Esophagus muscularis mucosa (tissue), 4 donors: ENCODE measurements at regions not wholly inside any gene's neighbourhood (a gene's known extent, or its start where the extent isn't known, plus 50 kb on each side); places are given as distances from the start of the nearest gene placed in this dataset.
"Not testable (repeated sequence)": the region's sequence is repeated elsewhere in the genome, so short reads cannot be mapped to it uniquely, and the experiment has no call there.

Source experiments
- DNase-seq: peaks from one replicate; pipeline ENCODE4 v3.0.0-alpha.2; 2017; ENCODE audit errors: extremely low spot score
- H3K27ac ChIP-seq, 4 donors: fragments of 200-600 bp; sonication (generic); replicated peaks in 1 of 4; 1 replicate in 3 of 4; 2 replicates in 1 of 4; pipeline ENCODE4 v1.5.1; 2016 to 2019; ENCODE audit warnings: mild to moderate bottlenecking in 1 of 4
- H3K27me3 ChIP-seq, 4 donors: fragments of 200-600 bp; sonication (generic); one replicate each; pipeline versions ENCODE4 v1.5.1 to v1.6.0; 2016 to 2019
- H3K36me3 ChIP-seq, 4 donors: fragments of 200-600 bp; sonication (generic); one replicate each; pipeline ENCODE4 v1.5.1; 2016 to 2019
- H3K4me1 ChIP-seq, 4 donors: fragments of 200-600 bp; sonication (generic); one replicate each; pipeline ENCODE4 v1.5.1; 2016 to 2019
- H3K4me3 ChIP-seq, 4 donors: fragments of 200-600 bp; sonication (generic); 1 replicate in 2 of 4; 2 replicates in 2 of 4; pipeline ENCODE4 v1.5.1; 2016 to 2019; ENCODE audit warnings: mild to moderate bottlenecking in 4 of 4, moderate library complexity in 1 of 4
- H3K9me3 ChIP-seq, 4 donors: fragments of 200-600 bp; sonication (generic); 1 replicate in 3 of 4; 2 replicates in 1 of 4; pipeline ENCODE4 v1.5.1; 2016 to 2019
- CTCF ChIP-seq, 3 experiments: fragments of 200-600 bp in 2 of 3; fragments of 450-650 bp in 1 of 3; sonication (generic) in 2 of 3; IDR thresholded peaks; one replicate each; pipeline ENCODE4 v1.5.1; 2017 to 2019; ENCODE audit warnings: antibody characterized with exemption in 3 of 3, mild to moderate bottlenecking in 2 of 3, moderate library complexity in 1 of 3
- EP300 ChIP-seq: sonication (generic); formaldehyde crosslinking; IDR thresholded peaks from one replicate; pipeline ENCODE4 v1.6.1; 2017; ENCODE audit warnings: antibody characterized with exemption
- POLR2A ChIP-seq: fragments of 450-650 bp; IDR thresholded peaks from one replicate; pipeline ENCODE4 v1.6.1; 2017; ENCODE audit warnings: antibody characterized with exemption, moderate library complexity, mild to moderate bottlenecking, low read depth
- POLR2AphosphoS5 ChIP-seq, 2 donors: sonication (generic); formaldehyde crosslinking; IDR thresholded peaks; one replicate each; pipeline ENCODE4 v1.6.1; 2017; ENCODE audit warnings: antibody characterized with exemption in 2 of 2
- WGBS: methylation state at CpG from one replicate; pipeline ENCODE4 v1.1.5; 2018; 5-methylcytosine and 5-hydroxymethylcytosine counted together
- intact Hi-C: fragments of 100-400 bp; cut with DNase I; formaldehyde crosslinking; loops from one replicate; pipeline ENCODE4 v1.15.1; 2023

DNA sequence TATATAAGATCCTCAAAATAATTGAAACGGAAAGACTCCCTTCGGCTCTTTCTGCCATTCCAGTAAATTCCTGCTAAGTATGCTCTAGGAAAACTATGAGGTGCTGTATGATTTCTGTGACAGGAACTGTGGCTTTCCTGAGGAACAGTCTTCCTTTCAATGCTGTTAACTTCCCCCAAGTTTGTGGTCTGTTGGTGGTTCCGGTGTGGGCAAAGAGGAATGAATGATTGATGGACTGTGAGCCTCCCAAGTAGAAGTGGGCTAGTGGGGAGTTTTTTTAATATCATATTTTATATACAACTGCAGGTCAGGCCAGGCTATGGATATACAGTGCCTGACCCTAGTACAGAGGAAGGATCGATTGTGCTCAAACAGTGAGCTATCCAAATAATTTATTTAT lies 560.7 kb upstream of the RBFOX1 start:
- no peak for TF ChIP-seq POLR2A
- no peak for TF ChIP-seq CTCF (IDR thresholded peaks at IDR 0.05)
- TF ChIP-seq EP300: no peak
- TF ChIP-seq POLR2AphosphoS5 (IDR thresholded peaks at IDR 0.05): no peak
- Histone ChIP-seq H3K4me1 (no peaks in the 10 kb centered on the region), H3K27ac (no peak overlapping the region), H3K9me3 (no peaks in the 10 kb centered on the region), H3K36me3 (no peaks in the 10 kb centered on the region), H3K4me3 (no peak overlapping the region), H3K27me3 (no peaks in the 10 kb centered on the region)
- WGBS: 16% methylated on average over 4 of the region's 4 CpGs
- no peak for DNase-seq
- intact Hi-C loops: no loop called here

- no peak for DNase-seq
- WGBS: 54% methylated on average over 9 of the region's 9 CpGs
- H3K9me3 ChIP-seq: peaks cover 0 to 1% (median 0%) of the 10 kb centered on the region in 4 donors
- no peak for TF ChIP-seq POLR2AphosphoS5 (IDR thresholded peaks at IDR 0.05)
- no peaks in the 10 kb centered on the region for H3K27me3 ChIP-seq
- H3K4me1 ChIP-seq: no peaks in the 10 kb centered on the region
- no peak overlapping the region for H3K27ac ChIP-seq
- H3K4me3 ChIP-seq: no peak overlapping the region
- intact Hi-C loops: no loop called here
- no peaks in the 10 kb centered on the region for H3K36me3 ChIP-seq
These were observed 579.1 kb upstream of the RBFOX1 start for GRCh38 chr16:6753553-6753952.

DNA sequence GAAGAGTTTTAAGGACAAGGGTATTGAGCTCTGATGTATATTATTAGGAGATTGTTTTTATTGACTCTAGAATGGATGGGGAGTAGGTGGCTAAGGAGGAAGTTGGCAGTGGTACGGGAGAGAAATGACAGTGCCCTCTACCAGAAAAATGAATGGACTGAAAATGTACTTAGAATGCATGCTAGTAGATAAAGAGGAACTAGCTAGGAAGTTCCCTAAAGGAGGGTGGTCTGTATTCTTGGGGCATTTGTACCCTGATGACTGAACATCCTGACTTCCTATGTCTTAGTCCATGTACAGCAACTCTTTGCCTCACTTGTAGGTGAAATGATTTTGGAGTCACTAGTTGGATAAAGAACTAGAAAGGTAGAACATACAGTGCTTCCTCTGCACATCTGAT lies 581.5 kb upstream of the RBFOX1 start:
- no peak for DNase-seq
- no peaks in the 10 kb centered on the region for H3K27me3 ChIP-seq
- intact Hi-C loops: no loop called here
- H3K9me3 ChIP-seq: no peaks in the 10 kb centered on the region
- 77% methylated on average over 1 of the region's 1 CpG for WGBS
- no peaks in the 10 kb centered on the region for H3K4me1 ChIP-seq
- no peaks in the 10 kb centered on the region for H3K36me3 ChIP-seq
- no peak overlapping the region for H3K27ac ChIP-seq
- no peak overlapping the region for H3K4me3 ChIP-seq
- TF ChIP-seq CTCF (IDR thresholded peaks at IDR 0.05) (no peak), POLR2AphosphoS5 (IDR thresholded peaks at IDR 0.05) (no peak), EP300 (no peak), POLR2A (no peak)

DNA sequence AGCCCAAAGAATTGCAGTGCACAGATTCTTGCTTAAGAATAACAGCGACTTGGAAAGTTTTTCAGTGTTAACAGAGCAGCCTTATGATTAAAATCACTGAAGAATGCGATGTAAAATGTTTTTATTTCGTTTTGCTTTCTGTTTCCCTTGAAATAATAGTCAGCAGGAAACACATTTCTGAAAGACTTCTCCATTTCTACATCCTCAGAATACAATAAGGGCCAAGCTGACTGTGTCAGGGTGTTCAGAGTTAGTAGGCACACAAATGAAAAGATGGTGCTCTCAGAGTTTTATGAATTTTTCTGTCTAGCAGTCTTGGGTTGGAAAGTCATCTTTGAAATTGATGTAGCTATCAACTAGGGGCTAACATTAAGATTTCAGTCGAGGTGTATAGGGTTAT lies 582.9 kb upstream of the RBFOX1 start:
- 44% methylated on average over 4 of the region's 4 CpGs for WGBS
- H3K36me3 ChIP-seq: no peaks in the 10 kb centered on the region
- DNase-seq: no peak
- H3K4me3 ChIP-seq: no peak overlapping the region
- no peaks in the 10 kb centered on the region for H3K4me1 ChIP-seq
- no peak overlapping the region for H3K27ac ChIP-seq
- H3K27me3 ChIP-seq: no peaks in the 10 kb centered on the region
- TF ChIP-seq EP300 (no peak), POLR2A (no peak), CTCF (IDR thresholded peaks at IDR 0.05) (no peak), POLR2AphosphoS5 (IDR thresholded peaks at IDR 0.05) (no peak)
- H3K9me3 ChIP-seq: peaks cover 0 to 6% (median 2%) of the 10 kb centered on the region in 4 donors
- intact Hi-C loops: no loop called here

DNA sequence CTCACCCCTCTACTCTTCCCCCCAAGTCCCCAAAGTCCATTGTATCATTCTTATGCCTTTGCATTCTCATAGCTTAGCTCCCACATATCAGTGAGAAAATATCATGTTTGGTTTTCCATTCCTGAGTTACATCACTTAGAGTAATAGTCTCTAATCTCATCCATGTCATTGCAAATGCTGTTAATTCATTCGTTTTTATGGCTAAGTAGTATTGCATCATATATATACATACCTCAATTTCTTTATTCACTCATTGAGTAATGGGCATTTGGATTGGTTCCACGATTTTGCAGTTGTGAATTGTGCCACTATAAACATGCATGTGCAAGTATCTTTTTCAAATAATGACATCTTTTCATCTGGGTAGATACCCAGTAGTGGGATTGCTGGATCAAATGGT lies 596.3 kb upstream of the RBFOX1 start:
- H3K27ac ChIP-seq, H3K36me3 ChIP-seq, H3K27me3 ChIP-seq, H3K4me1 ChIP-seq, H3K9me3 ChIP-seq, DNase-seq, H3K4me3 ChIP-seq, intact Hi-C loops: not testable (repeated sequence)
- WGBS: 39% methylated on average over 2 of the region's 2 CpGs

DNA sequence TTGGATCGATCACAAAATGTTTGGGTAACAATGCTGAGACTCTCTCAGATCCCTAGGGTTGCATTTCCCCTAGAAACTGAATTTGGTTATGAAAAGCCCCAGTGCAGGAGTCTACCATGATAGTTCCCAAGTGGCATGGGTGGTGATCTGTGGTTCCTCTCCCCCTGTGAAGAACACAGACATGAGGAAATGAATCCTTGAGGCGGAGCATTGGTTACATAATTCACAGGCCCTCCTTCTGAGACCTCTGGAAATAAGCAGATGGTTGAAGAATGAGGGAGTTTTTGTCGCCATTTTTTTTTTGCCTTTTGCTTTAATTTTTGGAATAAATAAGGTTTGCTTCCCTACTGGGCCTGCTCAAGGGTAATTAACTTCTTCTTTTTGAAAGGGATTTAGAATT lies 597.0 kb upstream of the RBFOX1 start:
- H3K27me3 ChIP-seq: no peaks in the 10 kb centered on the region
- TF ChIP-seq CTCF (IDR thresholded peaks at IDR 0.05) (no peak), POLR2AphosphoS5 (IDR thresholded peaks at IDR 0.05) (no peak), POLR2A (no peak), EP300 (no peak)
- no peak for DNase-seq
- intact Hi-C loops: no loop called here
- H3K27ac ChIP-seq: no peak overlapping the region
- H3K9me3 ChIP-seq: no peaks in the 10 kb centered on the region
- H3K4me3 ChIP-seq: no peak overlapping the region
- no peaks in the 10 kb centered on the region for H3K4me1 ChIP-seq
- 29% methylated on average over 3 of the region's 3 CpGs for WGBS
- no peaks in the 10 kb centered on the region for H3K36me3 ChIP-seq
